ENCODE measurements at regions not wholly inside any gene's neighbourhood (a gene's known extent, or its start where the extent isn't known, plus 50 kb on each side); places are given as distances from the start of the nearest gene placed in this dataset.
A peak's percentile ranks its signal among the peaks of the same experiment; 100 is the strongest.
"Not testable (repeated sequence)": the region's sequence is repeated elsewhere in the genome, so short reads cannot be mapped to it uniquely, and the experiment has no call there.

- no peak for DNase-seq (ENCODE audit: low read depth)
These were observed 353.0 kb upstream of the KCND2 start for GRCh38 chr7:119919986-119920385.

- peak; percentile 39 for DNase-seq (ENCODE audit: low read depth)
These were observed 347.2 kb upstream of the KCND2 start for GRCh38 chr7:119925581-119926289.

GRCh38 chr7:119929891-119930290 is 343.1 kb upstream of the KCND2 start:
- DNase-seq (ENCODE audit: low read depth), result no peak

GRCh38 chr7:119931230-119931824 is 341.6 kb upstream of the KCND2 start:
- DNase-seq (ENCODE audit: low read depth), result peak; percentile 83

GRCh38 chr7:119935418-119936025 is 337.5 kb upstream of the KCND2 start:
- DNase-seq (ENCODE audit: low read depth), result peak; percentile 80

- DNase-seq (ENCODE audit: low read depth), result no peak
These were observed 336.1 kb upstream of the KCND2 start for GRCh38 chr7:119936836-119937235.

- DNase-seq (ENCODE audit: low read depth), result no peak
These were observed 335.2 kb upstream of the KCND2 start for GRCh38 chr7:119937745-119938144.

- DNase-seq (ENCODE audit: low read depth), result no peak
These were observed 328.9 kb upstream of the KCND2 start for GRCh38 chr7:119943942-119944600.

GRCh38 chr7:119944601-119944972 is 328.4 kb upstream of the KCND2 start:
- no peak for DNase-seq (ENCODE audit: low read depth)

GRCh38 chr7:119945822-119946221 is 327.2 kb upstream of the KCND2 start:
- DNase-seq (ENCODE audit: low read depth), result no peak

- DNase-seq (ENCODE audit: low read depth), result no peak
These were observed 323.9 kb upstream of the KCND2 start for GRCh38 chr7:119949053-119949452.

- not testable (repeated sequence) for DNase-seq (ENCODE audit: low read depth)
These were observed 322.5 kb upstream of the KCND2 start for GRCh38 chr7:119950390-119951041.

- DNase-seq (ENCODE audit: low read depth), result not testable (repeated sequence)
These were observed 321.4 kb upstream of the KCND2 start for GRCh38 chr7:119951614-119952013.

GRCh38 chr7:119957335-119957734 is 315.6 kb upstream of the KCND2 start:
- DNase-seq (ENCODE audit: low read depth), result no peak

- no peak for DNase-seq (ENCODE audit: low read depth)
These were observed 313.2 kb upstream of the KCND2 start for GRCh38 chr7:119959811-119960210.

GRCh38 chr7:119963654-119964053 is 309.3 kb upstream of the KCND2 start:
- peak; percentile 71 for DNase-seq (ENCODE audit: low read depth)

GRCh38 chr7:119964065-119964464 is 308.9 kb upstream of the KCND2 start:
- DNase-seq (ENCODE audit: low read depth), result peak; percentile 30

- peak; percentile 96 for DNase-seq (ENCODE audit: low read depth)
These were observed 308.0 kb upstream of the KCND2 start for GRCh38 chr7:119964788-119965542.

- peak; percentile 23 for DNase-seq (ENCODE audit: low read depth)
These were observed 305.8 kb upstream of the KCND2 start for GRCh38 chr7:119967221-119967620.

GRCh38 chr7:119968411-119968810 is 304.6 kb upstream of the KCND2 start:
- DNase-seq (ENCODE audit: low read depth), result not testable (repeated sequence)

GRCh38 chr7:119969054-119969453 is 303.9 kb upstream of the KCND2 start:
- peak; percentile 77 for DNase-seq (ENCODE audit: low read depth)
